ENCODE measurements at regions not wholly inside any gene's neighbourhood (a gene's known extent, or its start where the extent isn't known, plus 50 kb on each side); places are given as distances from the start of the nearest gene placed in this dataset.

- DNase-seq (ENCODE audit: low read depth in 2 of 2, low spot score in 1 of 2): no peak
Observed at GRCh38 chr7:79876848-79877252, 257.8 kb upstream of the GNAI1 start.

GRCh38 chr7:79874797-79875196 is 259.8 kb upstream of the GNAI1 start:
- no peak for DNase-seq (ENCODE audit: low read depth in 2 of 2, low spot score in 1 of 2)

DNA sequence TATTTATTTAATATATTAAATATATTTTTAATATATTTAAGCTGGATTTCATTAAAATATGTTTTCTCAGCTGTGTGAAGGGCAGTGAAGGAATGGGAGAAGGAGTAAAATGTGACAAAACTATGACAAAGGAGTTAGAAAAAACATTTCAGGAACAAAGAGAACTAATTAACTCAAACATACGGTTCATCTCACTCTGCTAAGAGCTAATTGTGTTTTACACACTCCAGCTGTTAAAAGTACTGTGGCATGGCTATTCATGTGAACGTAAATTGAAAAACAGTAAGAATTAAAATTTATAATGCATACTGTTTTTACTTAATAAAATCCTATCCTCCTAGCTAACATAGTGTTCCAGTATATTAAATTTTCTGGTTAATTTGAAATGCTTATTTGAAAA is 262.5 kb upstream of the GNAI1 start:
- no peak for DNase-seq (ENCODE audit: low read depth in 2 of 2, low spot score in 1 of 2)

DNA sequence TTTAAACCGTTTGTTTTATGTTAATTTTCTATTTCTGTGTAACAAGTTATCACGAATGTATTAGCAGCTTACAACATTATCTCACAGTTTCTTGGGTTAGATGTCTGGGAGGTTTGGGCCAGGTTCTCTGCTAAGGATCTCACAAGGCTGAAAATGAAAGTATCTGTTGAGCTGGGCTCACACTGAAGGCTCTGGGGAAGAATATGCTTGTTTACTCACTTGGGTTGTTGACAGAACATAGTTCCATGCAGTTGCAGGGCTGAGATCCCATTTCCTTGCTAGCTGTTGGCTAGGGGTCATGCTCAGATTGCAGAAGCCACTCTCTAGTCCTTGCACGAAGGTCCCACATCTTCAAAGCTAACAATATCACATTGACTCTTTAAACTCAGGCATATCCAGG is 266.6 kb upstream of the GNAI1 start:
- DNase-seq (ENCODE audit: low read depth in 2 of 2, low spot score in 1 of 2): no peak

GRCh38 chr7:79862447-79863210 is 272.0 kb upstream of the GNAI1 start:
- DNase-seq (ENCODE audit: low read depth in 2 of 2, low spot score in 1 of 2): no peak

GRCh38 chr7:79855172-79855571 is 279.5 kb upstream of the GNAI1 start:
- DNase-seq (ENCODE audit: low read depth in 2 of 2, low spot score in 1 of 2): no peak

- no peak for DNase-seq (ENCODE audit: low read depth in 2 of 2, low spot score in 1 of 2)
Observed at GRCh38 chr7:79854621-79855020, 280.0 kb upstream of the GNAI1 start.

DNA sequence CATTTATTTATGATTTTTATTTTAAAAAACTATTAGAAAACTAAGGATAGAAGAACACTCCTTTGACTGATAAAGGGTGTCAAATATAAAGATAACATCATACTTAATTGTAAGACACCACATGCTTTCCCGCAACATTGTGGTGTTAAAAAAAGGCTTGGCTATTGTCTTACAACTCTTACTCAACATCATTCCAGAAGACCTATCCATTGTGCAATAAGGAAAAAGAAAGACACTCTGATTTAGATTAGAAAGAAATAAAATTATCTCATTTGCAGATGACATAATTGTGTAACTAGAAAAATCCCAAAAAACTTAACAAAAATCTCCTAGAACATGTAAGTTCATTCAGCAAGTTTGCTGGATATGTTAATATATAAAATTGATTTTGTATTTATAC is 296.7 kb upstream of the GNAI1 start:
- DNase-seq (ENCODE audit: low read depth in 2 of 2, low spot score in 1 of 2): no peak

DNA sequence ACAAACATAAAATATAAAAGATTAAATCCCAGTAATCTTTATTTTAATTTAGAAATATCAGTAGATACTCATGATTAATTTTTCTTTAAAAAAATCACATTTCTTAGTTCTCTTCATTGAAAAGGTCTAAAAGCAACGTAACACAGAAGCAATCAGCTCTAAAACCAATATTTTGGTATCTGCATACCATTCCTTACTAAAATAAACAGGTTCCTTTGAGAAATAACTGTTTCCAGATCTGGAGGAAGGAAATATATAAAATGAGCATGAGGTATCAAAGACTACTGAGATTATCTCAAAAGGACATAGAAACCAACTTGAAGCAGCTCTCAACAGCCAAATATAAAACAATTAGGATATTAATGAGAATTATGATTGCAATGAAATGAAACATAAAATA is 301.0 kb upstream of the GNAI1 start:
- no peak for DNase-seq (ENCODE audit: low read depth in 2 of 2, low spot score in 1 of 2)

DNA sequence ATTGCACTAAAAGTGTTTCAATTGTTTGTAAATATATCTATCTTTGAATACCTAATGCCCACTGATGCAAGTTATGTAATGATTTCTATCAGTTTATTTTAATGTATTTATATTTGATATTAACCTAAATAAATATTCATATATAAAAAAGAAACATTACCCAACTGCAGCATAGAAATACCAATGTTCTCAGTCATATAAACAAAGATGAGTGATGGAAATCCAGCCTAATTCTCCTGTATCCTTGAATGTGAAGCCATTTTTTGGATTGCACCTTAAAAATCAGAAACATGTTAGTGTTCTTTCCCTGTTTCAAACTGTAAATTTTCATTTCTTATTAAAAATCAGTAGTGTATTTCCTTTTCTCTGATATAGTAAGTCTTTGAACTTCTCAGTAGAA is 305.8 kb upstream of the GNAI1 start:
- DNase-seq (ENCODE audit: low read depth in 2 of 2, low spot score in 1 of 2): no peak

DNA sequence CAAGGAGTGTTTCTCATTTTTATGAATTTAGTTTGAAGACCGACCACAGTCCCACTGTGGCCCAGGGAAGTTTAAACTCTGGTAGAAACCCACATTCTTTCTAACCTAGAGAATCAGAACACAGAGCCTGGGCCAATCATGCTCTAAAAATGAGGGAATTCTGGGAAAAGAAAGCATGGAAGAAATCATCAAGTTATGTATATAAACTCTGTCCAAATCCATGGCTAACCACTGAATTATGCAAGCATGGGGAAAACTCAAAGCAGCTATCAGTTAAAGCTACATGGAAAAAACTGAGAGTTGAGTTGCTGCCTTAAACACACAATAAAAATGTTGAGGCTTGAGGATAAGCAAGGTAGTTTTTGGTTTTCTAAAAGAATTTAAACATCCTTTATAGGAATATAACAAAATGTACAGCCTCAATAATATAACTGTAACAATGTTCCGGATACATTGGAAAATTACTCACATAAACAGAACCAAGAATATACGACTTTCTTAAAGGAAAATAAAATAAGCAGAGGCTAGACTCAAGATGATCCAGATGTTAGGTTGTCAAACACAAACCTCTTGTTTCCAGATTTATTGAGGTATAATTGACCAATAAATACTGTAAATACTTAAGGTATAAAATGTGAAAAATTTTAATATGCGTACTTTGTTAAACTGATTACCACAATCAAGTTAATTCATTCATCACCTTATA is 311.2 kb upstream of the GNAI1 start:
- DNase-seq (ENCODE audit: low read depth in 2 of 2, low spot score in 1 of 2): no peak

- DNase-seq (ENCODE audit: low read depth in 2 of 2, low spot score in 1 of 2): no peak
Observed at GRCh38 chr7:79822620-79823240, 311.9 kb upstream of the GNAI1 start.

GRCh38 chr7:79820387-79820786 is 314.2 kb upstream of the GNAI1 start:
- DNase-seq (ENCODE audit: low read depth in 2 of 2, low spot score in 1 of 2): no peak

DNA sequence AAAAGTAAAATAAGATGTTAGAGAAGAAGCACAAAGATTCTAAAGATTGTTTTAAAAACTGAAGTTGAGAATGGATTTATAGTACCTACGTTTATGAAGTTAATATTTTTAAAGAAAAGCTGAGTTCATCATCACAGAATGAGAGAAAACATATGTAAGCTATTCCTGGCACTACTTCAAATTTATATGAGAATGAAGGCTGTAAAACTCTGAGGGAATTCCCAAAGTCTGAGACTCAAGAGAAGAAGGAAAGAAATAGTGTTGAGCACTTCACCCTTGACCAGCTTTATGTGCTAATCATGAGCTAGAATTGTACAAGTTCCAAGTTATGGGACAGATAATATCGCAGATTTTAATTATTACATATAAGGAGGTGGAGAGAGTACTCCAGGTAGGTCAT is 323.7 kb upstream of the GNAI1 start:
- DNase-seq (ENCODE audit: low read depth in 2 of 2, low spot score in 1 of 2): no peak

- no peak for DNase-seq (ENCODE audit: low read depth in 2 of 2, low spot score in 1 of 2)
Observed at GRCh38 chr7:79806161-79806734, 328.4 kb upstream of the GNAI1 start.

DNA sequence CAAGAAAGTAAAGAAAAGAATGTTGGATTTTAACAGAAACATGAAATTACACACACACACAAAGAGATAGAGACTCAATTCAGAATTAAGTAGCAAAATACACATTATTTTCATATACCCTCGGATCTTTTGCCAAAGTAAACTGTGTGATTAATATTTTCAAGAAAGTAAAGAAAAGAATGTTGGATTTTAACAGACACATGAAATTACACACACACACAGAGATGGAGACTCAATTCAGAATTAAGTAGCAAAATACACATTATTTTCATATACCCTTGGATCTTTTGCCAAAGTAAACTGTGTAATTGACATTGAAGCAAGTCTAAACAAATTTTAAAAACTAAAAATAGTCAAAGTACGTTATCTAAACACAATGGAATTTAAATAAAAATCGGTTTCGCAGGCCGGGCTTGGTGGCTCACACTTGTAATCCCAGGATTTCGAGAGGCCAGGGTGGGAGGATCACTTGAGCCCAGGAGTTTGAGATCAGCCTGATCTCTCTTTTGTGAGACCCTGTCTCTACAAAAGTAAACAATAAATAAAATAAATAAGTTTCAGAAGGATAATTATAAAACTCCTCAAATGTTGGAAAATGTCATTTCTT is 337.3 kb upstream of the MAGI2 start:
- DNase-seq (ENCODE audit: low read depth in 2 of 2, low spot score in 1 of 2): no peak

DNA sequence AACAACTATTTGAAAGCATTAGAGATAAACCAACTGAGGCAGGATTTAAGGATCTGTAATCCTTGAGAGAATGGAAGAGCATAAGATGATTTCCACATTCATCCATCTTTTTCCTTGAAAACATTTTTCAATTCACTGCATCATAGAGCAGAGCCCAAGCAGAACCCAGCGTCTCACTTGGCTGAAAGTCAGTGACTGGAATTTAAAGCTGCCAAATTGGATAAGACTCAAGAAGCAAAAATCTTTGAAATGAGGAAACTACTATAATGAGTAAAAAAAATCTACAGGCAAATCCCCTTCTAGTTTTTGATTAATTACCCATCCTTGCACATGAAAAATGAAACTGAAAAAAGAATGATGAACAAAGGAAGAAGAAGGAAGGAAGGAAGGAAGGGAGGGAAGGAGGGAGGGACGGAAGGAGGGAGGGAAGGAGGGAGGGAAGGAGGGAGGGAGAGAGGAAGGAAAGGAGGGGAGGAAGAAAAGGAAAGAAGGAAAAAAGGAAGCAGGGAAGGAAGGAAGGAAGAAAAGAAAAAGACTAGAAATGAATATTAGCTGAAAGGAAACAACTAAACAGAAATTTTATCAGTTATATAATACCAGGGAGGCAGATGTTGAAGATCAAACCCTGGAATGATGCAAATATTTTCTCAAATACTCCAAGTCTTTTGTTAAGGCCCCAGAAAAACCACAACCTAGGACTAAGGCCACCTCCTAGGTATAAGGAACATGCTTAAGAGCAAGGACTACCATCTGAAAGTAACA is 336.3 kb upstream of the MAGI2 start:
- DNase-seq (ENCODE audit: low read depth in 2 of 2, low spot score in 1 of 2): no peak

- no peak for DNase-seq (ENCODE audit: low read depth in 2 of 2, low spot score in 1 of 2)
Observed at GRCh38 chr7:79787623-79788022, 334.2 kb upstream of the MAGI2 start.

DNA sequence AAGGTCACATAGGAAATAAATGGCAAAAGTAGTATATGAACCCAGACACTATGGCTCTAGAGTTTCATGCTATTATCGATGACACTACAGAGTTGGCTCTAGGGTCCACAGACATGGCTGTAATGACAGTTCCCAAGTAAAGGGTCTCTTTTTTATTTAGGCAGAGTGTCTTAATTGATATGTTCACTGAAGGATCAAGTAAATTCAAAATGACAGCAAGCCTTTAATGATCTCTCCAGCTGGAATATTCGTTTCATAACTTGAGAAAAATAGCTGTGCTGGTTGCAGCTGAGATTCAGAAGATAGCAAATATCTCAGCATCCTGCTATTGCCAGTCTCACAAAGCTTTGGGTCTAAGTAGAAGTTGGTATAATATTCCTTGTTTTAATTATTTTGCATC is 333.6 kb upstream of the MAGI2 start:
- DNase-seq (ENCODE audit: low read depth in 2 of 2, low spot score in 1 of 2): no peak

GRCh38 chr7:79786187-79786586 is 332.7 kb upstream of the MAGI2 start:
- no peak for DNase-seq (ENCODE audit: low read depth in 2 of 2, low spot score in 1 of 2)

DNA sequence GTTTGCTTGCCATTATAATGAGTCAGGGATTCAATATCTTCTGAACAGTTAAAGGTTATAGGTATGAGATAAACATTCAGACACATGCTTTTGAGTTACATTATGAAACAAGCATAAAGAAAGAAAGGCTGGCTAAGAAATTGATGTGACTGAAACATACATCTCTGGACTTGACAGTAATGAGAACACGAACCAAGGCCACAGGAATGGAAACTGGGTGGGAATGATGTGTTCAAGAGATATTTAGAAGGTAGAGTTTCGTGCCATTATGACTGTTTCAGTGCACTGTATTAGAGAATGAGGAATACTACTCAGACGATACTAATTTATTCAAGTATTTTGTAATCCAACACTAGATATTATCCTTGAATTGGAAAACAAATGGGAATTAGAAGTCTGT is 332.1 kb upstream of the MAGI2 start:
- DNase-seq (ENCODE audit: low read depth in 2 of 2, low spot score in 1 of 2): no peak
